ENCODE measurements at regions not wholly inside any gene's neighbourhood (a gene's known extent, or its start where the extent isn't known, plus 50 kb on each side); places are given as distances from the start of the nearest gene placed in this dataset.

GRCh38 chr18:1422634-1423033 is 518.0 kb downstream of the ADCYAP1 start:
- no peak overlapping the region for H3K4me3 ChIP-seq (ENCODE audit: low read depth in 1 of 3, low read length in 3 of 3)
- no peaks in the 10 kb centered on the region for H3K27me3 ChIP-seq (ENCODE audit: control insufficient read depth in 4 of 4, insufficient read depth in 4 of 4, low read length in 3 of 4)
- WGBS = 92% methylated on average over 2 of the region's 2 CpGs
- no peak for DNase-seq (ENCODE audit: low spot score)
- TF ChIP-seq YY1 (IDR thresholded peaks at IDR 0.05) (no peak), GABPA (IDR thresholded peaks at IDR 0.05 in 1 of 2, conservative IDR thresholded peaks at IDR 0.05 in 1 of 2) (no peak), SP1 (IDR thresholded peaks at IDR 0.05) (no peak), RXRA (IDR thresholded peaks at IDR 0.05) (no peak)
- TF ChIP-seq, protein P1, sequence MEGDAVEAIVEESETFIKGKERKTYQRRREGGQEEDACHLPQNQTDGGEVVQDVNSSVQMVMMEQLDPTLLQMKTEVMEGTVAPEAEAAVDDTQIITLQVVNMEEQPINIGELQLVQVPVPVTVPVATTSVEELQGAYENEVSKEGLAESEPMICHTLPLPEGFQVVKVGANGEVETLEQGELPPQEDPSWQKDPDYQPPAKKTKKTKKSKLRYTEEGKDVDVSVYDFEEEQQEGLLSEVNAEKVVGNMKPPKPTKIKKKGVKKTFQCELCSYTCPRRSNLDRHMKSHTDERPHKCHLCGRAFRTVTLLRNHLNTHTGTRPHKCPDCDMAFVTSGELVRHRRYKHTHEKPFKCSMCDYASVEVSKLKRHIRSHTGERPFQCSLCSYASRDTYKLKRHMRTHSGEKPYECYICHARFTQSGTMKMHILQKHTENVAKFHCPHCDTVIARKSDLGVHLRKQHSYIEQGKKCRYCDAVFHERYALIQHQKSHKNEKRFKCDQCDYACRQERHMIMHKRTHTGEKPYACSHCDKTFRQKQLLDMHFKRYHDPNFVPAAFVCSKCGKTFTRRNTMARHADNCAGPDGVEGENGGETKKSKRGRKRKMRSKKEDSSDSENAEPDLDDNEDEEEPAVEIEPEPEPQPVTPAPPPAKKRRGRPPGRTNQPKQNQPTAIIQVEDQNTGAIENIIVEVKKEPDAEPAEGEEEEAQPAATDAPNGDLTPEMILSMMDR (IDR thresholded peaks at IDR 0.05; ENCODE audit: low read depth, low read length, missing input control) = no peak
- no peak overlapping the region for H3K27ac ChIP-seq (ENCODE audit: low read depth in 1 of 2, low read length in 2 of 2)
- H3K9me3 ChIP-seq (ENCODE audit: control insufficient read depth in 4 of 4, low read length in 3 of 4) = no peaks in the 10 kb centered on the region
- H3K9ac ChIP-seq (ENCODE audit: low read depth in 1 of 2, low read length in 2 of 2) = no peak overlapping the region
- H3K4me1 ChIP-seq (ENCODE audit: control insufficient read depth in 4 of 4, insufficient read depth in 4 of 4, low read length in 3 of 4) = no peaks in the 10 kb centered on the region
- no peaks in the 10 kb centered on the region for H3K36me3 ChIP-seq (ENCODE audit: control insufficient read depth in 4 of 4, insufficient read depth in 3 of 4, low read depth in 1 of 4, low read length in 3 of 4)

DNA sequence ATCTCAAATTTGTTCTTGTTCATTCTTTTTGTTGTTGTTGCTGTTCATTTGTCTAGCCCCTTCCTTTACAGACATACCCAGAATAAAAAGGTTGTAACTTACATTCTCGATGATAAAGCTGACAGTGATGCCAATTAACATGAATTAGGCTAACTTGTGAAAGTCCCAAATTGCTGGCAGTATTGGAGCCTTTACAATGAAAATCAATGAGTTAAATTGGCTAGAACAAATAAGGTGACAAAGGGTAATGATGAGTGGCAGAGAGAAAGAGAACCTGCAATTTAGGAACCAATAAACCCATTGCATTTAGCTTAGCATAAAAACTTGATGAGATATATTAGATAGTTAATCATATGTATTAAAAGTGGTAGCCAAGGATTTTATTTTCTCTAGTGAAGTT is 521.0 kb downstream of the ADCYAP1 start:
- WGBS = 68% methylated on average over 1 of the region's 1 CpG

More for the DNA sequence above, 521.0 kb downstream of the ADCYAP1 start:
- no peak overlapping the region for H3K27ac ChIP-seq (ENCODE audit: low read depth in 1 of 2, low read length in 2 of 2)
- TF ChIP-seq GABPA (IDR thresholded peaks at IDR 0.05 in 1 of 2, conservative IDR thresholded peaks at IDR 0.05 in 1 of 2) = no peak
- TF ChIP-seq FOXA1 (IDR thresholded peaks at IDR 0.05) = no peak
- TF ChIP-seq, protein P2, sequence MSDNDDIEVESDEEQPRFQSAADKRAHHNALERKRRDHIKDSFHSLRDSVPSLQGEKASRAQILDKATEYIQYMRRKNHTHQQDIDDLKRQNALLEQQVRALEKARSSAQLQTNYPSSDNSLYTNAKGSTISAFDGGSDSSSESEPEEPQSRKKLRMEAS (IDR thresholded peaks at IDR 0.05) = no peak
- no peak for TF ChIP-seq SP1 (IDR thresholded peaks at IDR 0.05)
- TF ChIP-seq, protein P3, sequence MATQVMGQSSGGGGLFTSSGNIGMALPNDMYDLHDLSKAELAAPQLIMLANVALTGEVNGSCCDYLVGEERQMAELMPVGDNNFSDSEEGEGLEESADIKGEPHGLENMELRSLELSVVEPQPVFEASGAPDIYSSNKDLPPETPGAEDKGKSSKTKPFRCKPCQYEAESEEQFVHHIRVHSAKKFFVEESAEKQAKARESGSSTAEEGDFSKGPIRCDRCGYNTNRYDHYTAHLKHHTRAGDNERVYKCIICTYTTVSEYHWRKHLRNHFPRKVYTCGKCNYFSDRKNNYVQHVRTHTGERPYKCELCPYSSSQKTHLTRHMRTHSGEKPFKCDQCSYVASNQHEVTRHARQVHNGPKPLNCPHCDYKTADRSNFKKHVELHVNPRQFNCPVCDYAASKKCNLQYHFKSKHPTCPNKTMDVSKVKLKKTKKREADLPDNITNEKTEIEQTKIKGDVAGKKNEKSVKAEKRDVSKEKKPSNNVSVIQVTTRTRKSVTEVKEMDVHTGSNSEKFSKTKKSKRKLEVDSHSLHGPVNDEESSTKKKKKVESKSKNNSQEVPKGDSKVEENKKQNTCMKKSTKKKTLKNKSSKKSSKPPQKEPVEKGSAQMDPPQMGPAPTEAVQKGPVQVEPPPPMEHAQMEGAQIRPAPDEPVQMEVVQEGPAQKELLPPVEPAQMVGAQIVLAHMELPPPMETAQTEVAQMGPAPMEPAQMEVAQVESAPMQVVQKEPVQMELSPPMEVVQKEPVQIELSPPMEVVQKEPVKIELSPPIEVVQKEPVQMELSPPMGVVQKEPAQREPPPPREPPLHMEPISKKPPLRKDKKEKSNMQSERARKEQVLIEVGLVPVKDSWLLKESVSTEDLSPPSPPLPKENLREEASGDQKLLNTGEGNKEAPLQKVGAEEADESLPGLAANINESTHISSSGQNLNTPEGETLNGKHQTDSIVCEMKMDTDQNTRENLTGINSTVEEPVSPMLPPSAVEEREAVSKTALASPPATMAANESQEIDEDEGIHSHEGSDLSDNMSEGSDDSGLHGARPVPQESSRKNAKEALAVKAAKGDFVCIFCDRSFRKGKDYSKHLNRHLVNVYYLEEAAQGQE (IDR thresholded peaks at IDR 0.05) = no peak
- no peak for TF ChIP-seq RXRA (IDR thresholded peaks at IDR 0.05)
- TF ChIP-seq, protein P4, sequence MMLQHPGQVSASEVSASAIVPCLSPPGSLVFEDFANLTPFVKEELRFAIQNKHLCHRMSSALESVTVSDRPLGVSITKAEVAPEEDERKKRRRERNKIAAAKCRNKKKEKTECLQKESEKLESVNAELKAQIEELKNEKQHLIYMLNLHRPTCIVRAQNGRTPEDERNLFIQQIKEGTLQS (IDR thresholded peaks at IDR 0.05) = no peak
- no peak for TF ChIP-seq RAD21 (IDR thresholded peaks at IDR 0.05)
- no peak for TF ChIP-seq YY1 (IDR thresholded peaks at IDR 0.05)
- no peak for TF ChIP-seq TAF1 (conservative IDR thresholded peaks at IDR 0.05)
- no peak for TF ChIP-seq HNF4A (conservative IDR thresholded peaks at IDR 0.05)
- no peak for TF ChIP-seq HNF4G (IDR thresholded peaks at IDR 0.05)
- no peak for TF ChIP-seq JUND (IDR thresholded peaks at IDR 0.05)
- TF ChIP-seq FOXA2 (IDR thresholded peaks at IDR 0.05) = no peak
- TF ChIP-seq NR2F2 (IDR thresholded peaks at IDR 0.05) = no peak
- TF ChIP-seq, protein P1 (IDR thresholded peaks at IDR 0.05; ENCODE audit: low read depth, low read length, missing input control) = no peak
- no peaks in the 10 kb centered on the region for H3K9me3 ChIP-seq (ENCODE audit: control insufficient read depth in 4 of 4, low read length in 3 of 4)
- no peaks in the 10 kb centered on the region for H3K4me1 ChIP-seq (ENCODE audit: control insufficient read depth in 4 of 4, insufficient read depth in 4 of 4, low read length in 3 of 4)
- H3K27me3 ChIP-seq (ENCODE audit: control insufficient read depth in 4 of 4, insufficient read depth in 4 of 4, low read length in 3 of 4) = no peaks in the 10 kb centered on the region
- H3K4me3 ChIP-seq (ENCODE audit: low read depth in 1 of 3, low read length in 3 of 3) = no peak overlapping the region
- H3K36me3 ChIP-seq (ENCODE audit: control insufficient read depth in 4 of 4, insufficient read depth in 3 of 4, low read depth in 1 of 4, low read length in 3 of 4) = no peaks in the 10 kb centered on the region
- H3K9ac ChIP-seq (ENCODE audit: low read depth in 1 of 2, low read length in 2 of 2) = no peak overlapping the region
- DNase-seq (ENCODE audit: low spot score) = no peak
